H1 (cell line): ENCODE measurements at regions not wholly inside any gene's neighbourhood (a gene's known extent, or its start where the extent isn't known, plus 50 kb on each side); places are given as distances from the start of the nearest gene placed in this dataset.

Experiments
- CTCF ChIA-PET: fragments of 300-600 bp; sonication (Branson Sonifier 250); formaldehyde crosslinking; loops from one replicate; lab custom pipeline; 2021; ENCODE audit not compliant: partially characterized antibody; lab: Charles Lee
- POLR2A ChIA-PET: fragments of 300-600 bp; sonication (Branson Sonifier 250); formaldehyde crosslinking; loops from one replicate; lab custom pipeline; 2021; ENCODE audit warnings: inconsistent platforms; ENCODE audit not compliant: partially characterized antibody; lab: Charles Lee
- DNase-seq, 2 experiments: peaks; one replicate each; pipeline versions ENCODE4 v3.0.0 to v3.0.0-alpha.2; 2010 to 2022; ENCODE audit warnings: low spot score in 2 of 2, low read depth in 1 of 2, mixed read lengths in 1 of 2
- FAIRE-seq: peaks from 2 replicates; lab custom pipeline; 2011; peaks lifted over from hg19 to GRCh38; lab: Jason Lieb, UNC
- H2AFZ ChIP-seq: 2 replicates; pipeline ENCODE4 v1.8.1; 2012; ENCODE audit warnings: low read length, inconsistent platforms
- H2AK5ac ChIP-seq: 2 replicates; pipeline ENCODE4 v1.6.1; 2013; ENCODE audit warnings: low read depth, low read length
- H2BK120ac ChIP-seq: replicated peaks from 2 replicates; pipeline ENCODE3; 2013; ENCODE audit warnings: low read depth, low read length, inconsistent platforms
- H2BK12ac ChIP-seq: 2 replicates; pipeline ENCODE4 v1.6.1; 2013; ENCODE audit warnings: low read depth, low read length
- H2BK15ac ChIP-seq: 2 replicates; pipeline ENCODE4 v1.6.1; 2013; ENCODE audit warnings: low read length
- H2BK20ac ChIP-seq: 2 replicates; pipeline ENCODE4 v1.6.1; 2013; ENCODE audit warnings: low read length
- H2BK5ac ChIP-seq: 2 replicates; pipeline ENCODE4 v1.6.1; 2013; ENCODE audit warnings: low read depth, low read length
- H3K14ac ChIP-seq: 2 replicates; pipeline ENCODE4 v1.6.1; 2013; ENCODE audit warnings: inconsistent platforms; ENCODE audit not compliant: insufficient read length
- H3K18ac ChIP-seq: 2 replicates; pipeline ENCODE4 v1.6.1; 2013; ENCODE audit warnings: low read length; ENCODE audit errors: extremely low read depth
- H3K23ac ChIP-seq: 2 replicates; pipeline ENCODE4 v1.6.1; 2013; ENCODE audit warnings: inconsistent platforms; ENCODE audit not compliant: insufficient read length
- H3K23me2 ChIP-seq: 2 replicates; pipeline ENCODE4 v1.6.1; 2013; ENCODE audit warnings: low read depth, low read length
- H3K27ac ChIP-seq: 2 replicates; pipeline ENCODE4 v1.6.1; 2011; ENCODE audit warnings: low read depth, low read length, inconsistent platforms
- H3K27me3 ChIP-seq, 4 experiments: replicated peaks in 1 of 4; 1 replicate in 1 of 4; 2 replicates in 3 of 4; pipeline versions ENCODE4 v1.6.1 to v1.8.1; 2011 to 2013; ENCODE audit warnings: low read length in 3 of 4, mild to moderate bottlenecking in 3 of 4, inconsistent platforms in 2 of 4, mixed read lengths in 2 of 4, moderate library complexity in 1 of 4; ENCODE audit not compliant: control insufficient read depth in 3 of 4, insufficient read depth in 3 of 4; ENCODE audit errors: extremely low read depth in 1 of 4
- H3K36me3 ChIP-seq, 4 experiments: 2 replicates each; pipeline versions ENCODE4 v1.6.1 to v1.8.1; 2011 to 2013; ENCODE audit warnings: mild to moderate bottlenecking in 4 of 4, low read length in 3 of 4, moderate library complexity in 2 of 4, control low read depth in 1 of 4, inconsistent platforms in 1 of 4; ENCODE audit not compliant: insufficient read depth in 4 of 4, control insufficient read depth in 2 of 4
- H3K4ac ChIP-seq: replicated peaks from 2 replicates; pipeline ENCODE3; 2013; ENCODE audit warnings: low read length, low read depth, mixed read lengths, inconsistent platforms; ENCODE audit not compliant: insufficient read length
- H3K4me1 ChIP-seq, 4 experiments: replicated peaks in 1 of 4; 1 replicate in 1 of 4; 2 replicates in 3 of 4; pipeline versions ENCODE4 v1.6.1 to v1.8.1; 2011 to 2013; ENCODE audit warnings: low read length in 3 of 4, inconsistent platforms in 2 of 4, mixed read lengths in 1 of 4; ENCODE audit not compliant: insufficient read depth in 4 of 4, control insufficient read depth in 3 of 4
- H3K4me2 ChIP-seq, 2 experiments: 2 replicates each; pipeline versions ENCODE4 v1.6.1 to v1.8.1; 2011 to 2013; ENCODE audit warnings: low read depth in 2 of 2, low read length in 2 of 2, control low read depth in 1 of 2, inconsistent platforms in 1 of 2, mild to moderate bottlenecking in 1 of 2; ENCODE audit not compliant: insufficient read depth in 1 of 2
- H3K4me3 ChIP-seq, 4 experiments: fragments of 200-600, 300-600 bp in 1 of 4; sonication (generic), shearing (Covaris generic), sonication (Bioruptor Twin) in 1 of 4; 2 replicates each; pipeline versions ENCODE4 v1.5.1 to v1.8.1; 2011 to 2016; ENCODE audit warnings: low read length in 4 of 4, low read depth in 3 of 4, control low read depth in 2 of 4, inconsistent platforms in 2 of 4, mild to moderate bottlenecking in 2 of 4, mixed read lengths in 1 of 4, moderate library complexity in 1 of 4; ENCODE audit not compliant: insufficient read depth in 2 of 4; ENCODE audit errors: extremely low read depth in 1 of 4
- H3K56ac ChIP-seq: replicated peaks from 2 replicates; pipeline ENCODE3; 2013; ENCODE audit warnings: low read depth, mild to moderate bottlenecking, mixed read lengths, low read length, inconsistent platforms; ENCODE audit not compliant: insufficient read length
- H3K79me1 ChIP-seq: 2 replicates; pipeline ENCODE4 v1.6.1; 2013; ENCODE audit warnings: low read depth, low read length, control low read depth
- H3K79me2 ChIP-seq, 2 experiments: 2 replicates each; pipeline versions ENCODE4 v1.6.1 to v1.8.1; 2012 to 2013; ENCODE audit warnings: low read length in 2 of 2, mild to moderate bottlenecking in 2 of 2, inconsistent platforms in 1 of 2; ENCODE audit not compliant: insufficient read depth in 2 of 2, control insufficient read depth in 1 of 2
- H3K9ac ChIP-seq, 4 experiments: replicated peaks in 1 of 4; 1 replicate in 1 of 4; 2 replicates in 3 of 4; pipeline versions ENCODE4 v1.6.1 to v1.8.1; 2011 to 2013; ENCODE audit warnings: low read depth in 3 of 4, low read length in 3 of 4, control low read depth in 2 of 4, mild to moderate bottlenecking in 2 of 4, moderate library complexity in 2 of 4, inconsistent platforms in 1 of 4; ENCODE audit errors: extremely low read depth in 1 of 4
- H3K9me3 ChIP-seq, 2 experiments: 2 replicates each; pipeline versions ENCODE4 v1.6.1 to v1.8.1; 2012 to 2013; ENCODE audit warnings: mild to moderate bottlenecking in 2 of 2, moderate library complexity in 2 of 2, control low read depth in 1 of 2, inconsistent platforms in 1 of 2, low read depth in 1 of 2, low read length in 1 of 2, mixed read lengths in 1 of 2; ENCODE audit not compliant: insufficient read depth in 2 of 2
- H4K20me1 ChIP-seq, 2 experiments: replicated peaks in 1 of 2; 2 replicates each; pipeline versions ENCODE3 to v1.8.1; 2011 to 2013; ENCODE audit warnings: inconsistent platforms in 2 of 2, low read length in 2 of 2, mild to moderate bottlenecking in 1 of 2; ENCODE audit not compliant: insufficient read depth in 2 of 2, control insufficient read depth in 1 of 2
- H4K5ac ChIP-seq: 2 replicates; pipeline ENCODE4 v1.6.1; 2013; ENCODE audit warnings: low read length, low read depth, mixed read lengths, inconsistent platforms; ENCODE audit not compliant: insufficient read length
- H4K8ac ChIP-seq: 2 replicates; pipeline ENCODE4 v1.8.0; 2013; ENCODE audit warnings: mild to moderate bottlenecking, moderate library complexity, low read length, inconsistent platforms; ENCODE audit not compliant: insufficient read depth; ENCODE audit errors: extremely low read depth
- H4K91ac ChIP-seq: replicated peaks from 2 replicates; pipeline ENCODE3; 2013; ENCODE audit warnings: low read length, mixed read lengths, inconsistent platforms; ENCODE audit not compliant: insufficient read length
- CBX8 ChIP-seq: fragments of 300-800, 300-1000 bp; sonication (generic); IDR thresholded peaks from 2 replicates; pipeline ENCODE4 v1.7.1; 2016; ENCODE audit warnings: low read depth, low read length, borderline replicate concordance
- RFX5 ChIP-seq: IDR thresholded peaks from 2 replicates; pipeline ENCODE4 v1.6.1; 2011; ENCODE audit warnings: low read depth, low read length, improper control_type of control experiment, borderline replicate concordance
- whole genome bisulfite sequencing, 2 experiments: shearing (Covaris generic) in 1 of 2; methylation state at CpG; one replicate each; pipeline versions ENCODE4 v1.1.6 to v1.1.7; 2013 to 2015; ENCODE audit warnings: low lambda C conversion rate in 2 of 2, mixed read lengths in 2 of 2, inconsistent platforms in 1 of 2, low coverage in 1 of 2, missing lambda C conversion rate in 1 of 2; ENCODE audit not compliant: insufficient replicate concordance in 2 of 2, insufficient coverage in 1 of 2, insufficient read length in 1 of 2; ENCODE audit errors: extremely low coverage in 1 of 2, missing lambda C conversion rate in 1 of 2; 5-methylcytosine and 5-hydroxymethylcytosine counted together

DNA sequence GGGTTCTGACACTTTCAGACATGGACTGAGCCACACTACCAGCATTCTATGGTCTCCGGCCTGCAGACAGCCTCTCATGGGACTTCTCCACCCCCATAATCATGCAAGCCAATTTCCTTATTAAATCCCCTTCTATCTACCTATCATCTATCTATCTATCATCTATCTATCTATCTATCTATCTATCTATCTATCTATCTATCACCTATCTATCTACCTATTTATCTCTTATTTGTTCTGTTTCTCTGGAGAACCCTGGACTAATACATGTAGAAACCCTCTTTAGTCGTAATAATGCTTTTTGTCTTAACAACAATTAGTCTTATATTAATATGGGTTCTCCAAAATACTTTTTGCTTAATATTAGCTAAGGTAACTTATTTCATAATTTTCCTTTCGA lies 174.1 kb upstream of the PRSS16 start:
- Histone ChIP-seq H2BK20ac (no peak overlapping the region), H4K8ac (no peak overlapping the region), H3K79me2 (no peaks in the 10 kb centered on the region), H3K23ac (no peak overlapping the region), H3K9ac (no peak overlapping the region), H3K9me3 (no peaks in the 10 kb centered on the region), H3K79me1 (no peaks in the 10 kb centered on the region), H3K4me3 (no peak overlapping the region), H3K4me1 (no peaks in the 10 kb centered on the region), H2BK5ac (no peak overlapping the region), H2BK15ac (no peak overlapping the region), H3K14ac (no peak overlapping the region), H3K27ac (no peak overlapping the region), H4K5ac (no peak overlapping the region), H3K36me3 (no peaks in the 10 kb centered on the region), H3K4ac (no peak overlapping the region), H2BK12ac (no peak overlapping the region), H3K27me3 (no peaks in the 10 kb centered on the region), H4K91ac (no peak overlapping the region), H4K20me1 (no peaks in the 10 kb centered on the region), H2AK5ac (no peak overlapping the region), H3K23me2 (no peaks in the 10 kb centered on the region), H3K18ac (no peak overlapping the region), H3K4me2 (no peak overlapping the region), H2AFZ (no peak overlapping the region), H2BK120ac (no peak overlapping the region), H3K56ac (no peak overlapping the region)
- DNase-seq (no peak), FAIRE-seq (no peak)
- WGBS, 2 experiments: 92% methylated on average over 3 of the region's 3 CpGs; no CpG with 5 or more reads in 1 of the 2 experiments
- POLR2A ChIA-PET: no interaction called here
- TF ChIP-seq RFX5: no peak
- no peak for TF ChIP-seq CBX8
- CTCF ChIA-PET: interaction anchor here (1.4 kb wide), 1 partner anchor 13 kb away, joined by 5 read pairs; no protein-coding TSS in a partner anchor
